SU-DHL-6 (cell line): ENCODE measurements at regions not wholly inside any gene's neighbourhood (a gene's known extent, or its start where the extent isn't known, plus 50 kb on each side); places are given as distances from the start of the nearest gene placed in this dataset.

Experiments
- H2AFZ ChIP-seq: fragments of 200-600 bp; sonication (generic); 2 replicates; pipeline ENCODE4 v1.6.1; 2014; ENCODE audit warnings: low read depth, mild to moderate bottlenecking, moderate library complexity, mixed read lengths, antibody characterized with exemption, low read length; ENCODE audit not compliant: severe bottlenecking
- H3F3A ChIP-seq: fragments of 200-600 bp; shearing (Covaris generic); 2 replicates; pipeline ENCODE4 v1.6.0; 2016; ENCODE audit warnings: antibody characterized with exemption, mild to moderate bottlenecking; ENCODE audit not compliant: insufficient read depth
- H3K27ac ChIP-seq: fragments of 200-600 bp; sonication (generic); 2 replicates; pipeline ENCODE4 v1.5.1; 2016; ENCODE audit warnings: low read depth, mild to moderate bottlenecking, low read length, moderate library complexity, mixed read lengths
- H3K27me3 ChIP-seq: fragments of 200-600 bp; sonication (generic), shearing (Covaris generic); 2 replicates; pipeline ENCODE4 v1.6.0; 2014; ENCODE audit warnings: mild to moderate bottlenecking, low read length
- H3K36me3 ChIP-seq: fragments of 200-600 bp; sonication (generic); 2 replicates; pipeline ENCODE4 v1.6.1; 2014; ENCODE audit warnings: mild to moderate bottlenecking, low read length, mixed read lengths
- H3K4me2 ChIP-seq: fragments of 300-600, 200-600 bp; shearing (Covaris generic), sonication (generic); 2 replicates; pipeline ENCODE4 v1.6.0; 2014; ENCODE audit warnings: low read length, low read depth, mild to moderate bottlenecking; ENCODE audit not compliant: poor library complexity, severe bottlenecking
- H3K4me3 ChIP-seq: fragments of 200-600 bp; sonication (generic); 2 replicates; pipeline ENCODE4 v1.5.1; 2014; ENCODE audit warnings: antibody characterized with exemption, low read length, mild to moderate bottlenecking, mixed read lengths; ENCODE audit not compliant: insufficient read depth, poor library complexity, severe bottlenecking
- H3K79me2 ChIP-seq: fragments of 200-600 bp; sonication (generic); 2 replicates; pipeline ENCODE4 v1.6.1; 2014; ENCODE audit warnings: mild to moderate bottlenecking, low read length, moderate library complexity; ENCODE audit not compliant: insufficient read depth
- H3K9ac ChIP-seq: fragments of 200-600 bp; sonication (generic); 2 replicates; pipeline ENCODE4 v1.7.0; 2014; ENCODE audit warnings: mild to moderate bottlenecking, low read length
- H3K9me2 ChIP-seq: fragments of 200-600 bp; sonication (generic); replicated peaks from 2 replicates; pipeline ENCODE4 v1.6.1; 2014; ENCODE audit warnings: low read length; ENCODE audit not compliant: insufficient read depth
- H3K9me3 ChIP-seq: fragments of 200-600 bp; sonication (generic); 2 replicates; pipeline ENCODE4 v1.6.1; 2014; ENCODE audit warnings: low read length, mixed read lengths; ENCODE audit not compliant: insufficient read depth
- H4K20me1 ChIP-seq: fragments of 200-600 bp; sonication (generic); 2 replicates; pipeline ENCODE4 v1.6.1; 2014; ENCODE audit warnings: low read depth, mild to moderate bottlenecking, antibody characterized with exemption, low read length, moderate library complexity, mixed read lengths
- EZH2phosphoT487 ChIP-seq: fragments of 200-600 bp; sonication (generic), shearing (Covaris generic); conservative IDR thresholded peaks from 2 replicates; pipeline ENCODE4 v1.6.1; 2018; ENCODE audit warnings: mild to moderate bottlenecking, antibody characterized with exemption, low read length, moderate library complexity, mixed read lengths
- TF ChIP-seq, protein P1 (sequence below): fragments of 200-600 bp; sonication (generic); IDR thresholded peaks from one replicate; pipeline ENCODE4 v1.5.1; 2017; ENCODE audit warnings: antibody characterized with exemption, mild to moderate bottlenecking, low read length, moderate library complexity; ENCODE audit not compliant: insufficient read depth, poor library complexity, severe bottlenecking

DNA sequence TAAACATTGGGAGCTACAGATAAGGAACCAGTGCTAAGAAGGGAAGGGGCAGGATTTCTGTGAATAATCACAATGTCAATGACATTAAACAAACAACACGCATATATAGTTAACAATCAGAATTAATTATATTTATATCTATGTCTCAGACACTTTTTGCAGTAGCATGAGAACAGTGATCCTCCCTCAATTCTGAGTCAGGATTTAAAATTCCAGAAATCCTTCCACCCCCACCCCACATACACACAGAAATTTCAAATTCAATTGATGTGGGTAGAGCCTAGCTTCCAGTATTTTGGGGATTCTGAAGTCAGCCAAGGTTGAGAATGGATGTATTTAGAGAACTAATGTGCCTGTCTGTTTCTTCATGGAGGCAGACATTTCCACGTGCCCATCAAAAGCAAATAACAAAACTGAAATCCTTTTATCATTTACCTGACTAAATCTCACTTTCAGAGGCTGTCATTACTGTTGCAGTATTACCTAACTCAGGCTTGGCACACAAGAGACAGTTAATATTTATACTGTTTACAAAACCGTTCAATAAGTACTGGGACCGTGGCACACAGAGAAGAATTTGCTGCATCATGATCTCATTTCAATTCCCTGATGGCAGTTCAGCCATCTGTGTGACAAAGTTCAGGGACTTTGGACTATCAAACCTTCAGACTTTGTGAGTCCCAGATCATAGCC, 116.6 kb upstream of the PALS2 start:
- no peak for TF ChIP-seq EZH2phosphoT487
- TF ChIP-seq, protein P1, sequence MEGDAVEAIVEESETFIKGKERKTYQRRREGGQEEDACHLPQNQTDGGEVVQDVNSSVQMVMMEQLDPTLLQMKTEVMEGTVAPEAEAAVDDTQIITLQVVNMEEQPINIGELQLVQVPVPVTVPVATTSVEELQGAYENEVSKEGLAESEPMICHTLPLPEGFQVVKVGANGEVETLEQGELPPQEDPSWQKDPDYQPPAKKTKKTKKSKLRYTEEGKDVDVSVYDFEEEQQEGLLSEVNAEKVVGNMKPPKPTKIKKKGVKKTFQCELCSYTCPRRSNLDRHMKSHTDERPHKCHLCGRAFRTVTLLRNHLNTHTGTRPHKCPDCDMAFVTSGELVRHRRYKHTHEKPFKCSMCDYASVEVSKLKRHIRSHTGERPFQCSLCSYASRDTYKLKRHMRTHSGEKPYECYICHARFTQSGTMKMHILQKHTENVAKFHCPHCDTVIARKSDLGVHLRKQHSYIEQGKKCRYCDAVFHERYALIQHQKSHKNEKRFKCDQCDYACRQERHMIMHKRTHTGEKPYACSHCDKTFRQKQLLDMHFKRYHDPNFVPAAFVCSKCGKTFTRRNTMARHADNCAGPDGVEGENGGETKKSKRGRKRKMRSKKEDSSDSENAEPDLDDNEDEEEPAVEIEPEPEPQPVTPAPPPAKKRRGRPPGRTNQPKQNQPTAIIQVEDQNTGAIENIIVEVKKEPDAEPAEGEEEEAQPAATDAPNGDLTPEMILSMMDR = no peak
- Histone ChIP-seq H3K9ac (no peak overlapping the region), H3K9me3 (no peaks in the 10 kb centered on the region), H3K27ac (no peak overlapping the region), H3K79me2 (no peaks in the 10 kb centered on the region), H3K9me2 (no peaks in the 10 kb centered on the region), H3K27me3 (no peaks in the 10 kb centered on the region), H3K36me3 (no peaks in the 10 kb centered on the region), H3K4me2 (no peak overlapping the region), H3K4me3 (no peak overlapping the region), H4K20me1 (no peaks in the 10 kb centered on the region), H3F3A (no peaks in the 10 kb centered on the region), H2AFZ (no peak overlapping the region)

DNA sequence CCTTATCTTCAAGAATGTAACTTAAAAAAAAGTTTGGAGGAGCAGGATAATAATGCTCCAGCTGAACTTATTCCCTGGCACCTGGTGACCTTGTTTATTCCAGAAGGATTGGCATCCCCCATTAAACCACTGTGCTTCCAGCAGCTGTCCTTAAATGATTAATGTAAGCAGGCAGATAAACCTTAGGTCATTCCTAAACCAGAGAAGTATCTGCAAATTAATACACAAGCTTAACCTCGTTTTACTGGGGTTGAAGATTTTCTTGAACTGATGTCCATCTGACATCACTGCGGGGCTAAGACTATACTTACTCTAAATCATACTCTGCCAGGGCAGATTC, 116.1 kb upstream of the PALS2 start:
- no peaks in the 10 kb centered on the region for H4K20me1 ChIP-seq
- H3F3A ChIP-seq = no peaks in the 10 kb centered on the region
- no peak overlapping the region for H3K4me3 ChIP-seq
- no peak overlapping the region for H3K4me2 ChIP-seq
- H3K9me3 ChIP-seq = no peaks in the 10 kb centered on the region
- TF ChIP-seq EZH2phosphoT487 = no peak
- TF ChIP-seq, protein P1 = no peak
- H2AFZ ChIP-seq = no peak overlapping the region
- H3K79me2 ChIP-seq = no peaks in the 10 kb centered on the region
- no peaks in the 10 kb centered on the region for H3K9me2 ChIP-seq
- no peak overlapping the region for H3K27ac ChIP-seq
- no peak overlapping the region for H3K9ac ChIP-seq
- no peaks in the 10 kb centered on the region for H3K27me3 ChIP-seq
- no peaks in the 10 kb centered on the region for H3K36me3 ChIP-seq

DNA sequence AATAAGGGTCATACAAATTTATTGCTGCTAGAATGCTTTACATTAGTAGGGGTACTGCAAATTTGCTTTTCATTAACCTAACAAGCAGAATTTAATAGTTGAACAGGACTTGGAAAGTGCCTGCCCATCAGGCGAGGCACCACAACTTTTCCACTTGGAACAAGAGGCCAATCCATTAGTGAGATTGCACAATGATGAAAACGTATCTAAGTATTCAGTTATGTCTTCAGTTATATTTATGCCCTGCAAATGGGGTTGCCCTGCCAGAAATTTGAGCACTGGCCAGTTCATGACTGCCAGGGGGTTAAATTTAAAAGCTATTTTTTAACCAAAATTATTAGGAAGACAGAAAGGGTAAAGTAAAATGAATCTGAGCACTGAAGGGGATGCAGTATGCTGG, 111.1 kb upstream of the PALS2 start:
- Histone ChIP-seq H3K27me3 (no peaks in the 10 kb centered on the region), H3K9ac (no peak overlapping the region)

DNA sequence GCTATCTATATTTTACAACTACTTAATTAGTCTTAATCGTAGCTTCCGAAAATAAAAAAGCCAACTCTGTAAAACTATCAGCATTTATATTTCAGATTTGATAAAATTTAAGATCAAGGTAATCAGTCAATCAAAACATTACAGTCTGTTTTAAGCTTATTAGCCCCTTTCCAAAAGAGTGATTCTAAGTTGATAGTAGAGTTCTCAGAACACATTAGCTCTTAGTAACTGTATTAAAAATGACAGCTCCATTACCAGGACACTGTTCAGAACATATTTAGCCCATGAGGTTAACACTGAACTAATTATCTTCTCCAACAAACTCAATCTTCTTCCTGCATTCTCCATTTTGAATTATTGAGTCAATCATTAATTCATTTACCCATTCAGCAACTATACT, 110.3 kb upstream of the PALS2 start:
- Histone ChIP-seq H3K9me2 (no peaks in the 10 kb centered on the region), H4K20me1 (no peaks in the 10 kb centered on the region), H3F3A (no peaks in the 10 kb centered on the region), H3K9me3 (no peaks in the 10 kb centered on the region), H3K9ac (no peak overlapping the region), H3K27me3 (no peaks in the 10 kb centered on the region), H3K79me2 (no peaks in the 10 kb centered on the region), H3K4me3 (no peak overlapping the region), H3K4me2 (no peak overlapping the region), H2AFZ (no peak overlapping the region), H3K36me3 (no peaks in the 10 kb centered on the region), H3K27ac (no peak overlapping the region)
- TF ChIP-seq EZH2phosphoT487 = no peak
- TF ChIP-seq, protein P1 = no peak

More for the DNA sequence above, 111.1 kb upstream of the PALS2 start:
- Histone ChIP-seq H3K27ac (no peak overlapping the region), H3K79me2 (no peaks in the 10 kb centered on the region), H3F3A (no peaks in the 10 kb centered on the region), H3K4me3 (no peak overlapping the region), H3K9me3 (no peaks in the 10 kb centered on the region), H3K4me2 (no peak overlapping the region), H2AFZ (no peak overlapping the region), H3K9me2 (no peaks in the 10 kb centered on the region), H3K36me3 (no peaks in the 10 kb centered on the region), H4K20me1 (no peaks in the 10 kb centered on the region)
- TF ChIP-seq EZH2phosphoT487 = no peak
